ENCODE measurements at regions not wholly inside any gene's neighbourhood (a gene's known extent, or its start where the extent isn't known, plus 50 kb on each side); places are given as distances from the start of the nearest gene placed in this dataset.

DNA sequence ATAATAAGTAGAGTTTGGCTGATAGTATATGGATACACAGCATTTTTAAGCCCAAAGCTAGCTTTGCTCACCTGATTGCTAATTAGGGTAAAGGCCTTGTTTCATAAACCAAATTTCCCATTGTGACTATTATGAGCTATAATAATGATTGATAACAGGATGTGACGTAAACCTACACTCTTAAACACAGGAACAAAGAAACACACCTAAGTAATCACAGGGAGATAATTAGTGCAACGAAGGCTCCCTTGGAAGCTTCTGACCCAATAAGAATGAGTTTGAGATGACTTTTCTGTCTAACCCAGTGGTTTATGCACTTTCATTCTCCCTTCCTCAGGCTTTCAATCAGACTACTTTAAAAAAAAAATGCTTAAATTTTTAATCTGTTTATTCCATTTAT is 683.2 kb downstream of the SATB2 start:
- TF ChIP-seq EZH2 (IDR thresholded peaks at IDR 0.05; ENCODE audit: borderline replicate concordance, low read length) = no peak
- TF ChIP-seq, protein P1, sequence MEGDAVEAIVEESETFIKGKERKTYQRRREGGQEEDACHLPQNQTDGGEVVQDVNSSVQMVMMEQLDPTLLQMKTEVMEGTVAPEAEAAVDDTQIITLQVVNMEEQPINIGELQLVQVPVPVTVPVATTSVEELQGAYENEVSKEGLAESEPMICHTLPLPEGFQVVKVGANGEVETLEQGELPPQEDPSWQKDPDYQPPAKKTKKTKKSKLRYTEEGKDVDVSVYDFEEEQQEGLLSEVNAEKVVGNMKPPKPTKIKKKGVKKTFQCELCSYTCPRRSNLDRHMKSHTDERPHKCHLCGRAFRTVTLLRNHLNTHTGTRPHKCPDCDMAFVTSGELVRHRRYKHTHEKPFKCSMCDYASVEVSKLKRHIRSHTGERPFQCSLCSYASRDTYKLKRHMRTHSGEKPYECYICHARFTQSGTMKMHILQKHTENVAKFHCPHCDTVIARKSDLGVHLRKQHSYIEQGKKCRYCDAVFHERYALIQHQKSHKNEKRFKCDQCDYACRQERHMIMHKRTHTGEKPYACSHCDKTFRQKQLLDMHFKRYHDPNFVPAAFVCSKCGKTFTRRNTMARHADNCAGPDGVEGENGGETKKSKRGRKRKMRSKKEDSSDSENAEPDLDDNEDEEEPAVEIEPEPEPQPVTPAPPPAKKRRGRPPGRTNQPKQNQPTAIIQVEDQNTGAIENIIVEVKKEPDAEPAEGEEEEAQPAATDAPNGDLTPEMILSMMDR (IDR thresholded peaks at IDR 0.05; ENCODE audit: low read length) = no peak
- H3K4me3 ChIP-seq (ENCODE audit: low read depth, low read length, poor library complexity, severe bottlenecking) = no peak overlapping the region
- no peaks in the 10 kb centered on the region for H3K36me3 ChIP-seq (ENCODE audit: insufficient read depth, low read length)
- no peaks in the 10 kb centered on the region for H3K9me2 ChIP-seq (ENCODE audit: low read depth, low read length)
- no peak overlapping the region for H3K27ac ChIP-seq (ENCODE audit: low read depth, low read length, poor library complexity, severe bottlenecking)
- H3K79me2 ChIP-seq (ENCODE audit: insufficient read depth, low read length) = no peaks in the 10 kb centered on the region
- H3K9me3 ChIP-seq (ENCODE audit: low read length) = no peaks in the 10 kb centered on the region
- H3F3A ChIP-seq (ENCODE audit: insufficient read depth, low read length) = no peaks in the 10 kb centered on the region
- H2AFZ ChIP-seq (ENCODE audit: low read length) = no peak overlapping the region
- H3K4me1 ChIP-seq (ENCODE audit: insufficient read depth, low read length, severe bottlenecking) = no peaks in the 10 kb centered on the region
- H3K9ac ChIP-seq (ENCODE audit: low read length) = no peak overlapping the region
- no peak overlapping the region for H3K4me2 ChIP-seq (ENCODE audit: low read length)
- no peaks in the 10 kb centered on the region for H4K20me1 ChIP-seq (ENCODE audit: insufficient read depth, low read length)
- no peaks in the 10 kb centered on the region for H3K27me3 ChIP-seq (ENCODE audit: insufficient read depth, low read length)

DNA sequence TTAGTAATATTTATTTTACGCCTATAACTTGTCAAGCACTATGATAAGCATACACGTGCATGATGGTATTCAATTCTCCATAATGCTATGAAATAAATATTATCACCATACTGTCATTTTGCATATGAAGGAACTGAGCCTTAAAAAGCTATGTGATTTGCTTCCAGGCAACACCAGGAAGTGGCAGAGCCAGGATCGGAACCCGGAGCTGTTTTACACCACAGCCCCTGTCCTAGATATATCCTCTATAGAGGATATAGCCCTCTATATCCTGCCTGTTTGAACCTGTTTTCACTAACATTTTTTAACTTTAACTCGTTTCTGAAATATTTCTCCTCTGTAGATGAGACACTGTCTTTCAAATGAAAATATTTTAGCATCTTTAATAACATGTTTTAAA is 690.0 kb downstream of the SATB2 start:
- Histone ChIP-seq H3K9me3 (ENCODE audit: low read length) (no peaks in the 10 kb centered on the region), H3K4me2 (ENCODE audit: low read length) (no peak overlapping the region), H2AFZ (ENCODE audit: low read length) (no peak overlapping the region), H3K27ac (ENCODE audit: low read depth, low read length, poor library complexity, severe bottlenecking) (no peak overlapping the region), H3K79me2 (ENCODE audit: insufficient read depth, low read length) (no peaks in the 10 kb centered on the region), H3K9me2 (ENCODE audit: low read depth, low read length) (no peaks in the 10 kb centered on the region), H3K27me3 (ENCODE audit: insufficient read depth, low read length) (no peaks in the 10 kb centered on the region), H4K20me1 (ENCODE audit: insufficient read depth, low read length) (no peaks in the 10 kb centered on the region), H3K9ac (ENCODE audit: low read length) (no peak overlapping the region), H3K36me3 (ENCODE audit: insufficient read depth, low read length) (no peaks in the 10 kb centered on the region), H3F3A (ENCODE audit: insufficient read depth, low read length) (no peaks in the 10 kb centered on the region), H3K4me1 (ENCODE audit: insufficient read depth, low read length, severe bottlenecking) (no peaks in the 10 kb centered on the region), H3K4me3 (ENCODE audit: low read depth, low read length, poor library complexity, severe bottlenecking) (no peak overlapping the region)
- no peak for TF ChIP-seq EZH2 (IDR thresholded peaks at IDR 0.05; ENCODE audit: borderline replicate concordance, low read length)
- TF ChIP-seq, protein P1 (IDR thresholded peaks at IDR 0.05; ENCODE audit: low read length) = no peak

DNA sequence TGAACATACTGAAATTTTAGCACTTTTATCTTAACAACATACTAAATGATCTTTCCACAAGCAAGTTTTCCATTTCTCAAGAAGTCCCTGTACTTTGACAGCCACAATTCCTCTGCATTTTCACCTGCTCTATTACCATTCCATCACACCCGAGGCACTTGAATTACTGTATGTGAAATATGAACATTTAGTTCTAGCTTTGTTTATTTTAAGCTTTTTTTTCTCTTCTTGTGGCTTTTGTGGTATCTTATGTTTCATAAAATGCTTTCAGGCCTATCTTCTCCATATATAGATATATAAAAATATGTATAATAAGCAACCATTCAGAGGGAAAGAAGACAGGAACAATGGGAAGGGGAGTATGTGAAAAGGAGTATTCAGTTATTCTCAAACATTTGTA is 693.9 kb downstream of the SATB2 start:
- Histone ChIP-seq H3K9ac (ENCODE audit: low read length) (no peak overlapping the region), H3K79me2 (ENCODE audit: insufficient read depth, low read length) (no peaks in the 10 kb centered on the region), H3K9me3 (ENCODE audit: low read length) (no peaks in the 10 kb centered on the region), H2AFZ (ENCODE audit: low read length) (no peak overlapping the region), H3K4me1 (ENCODE audit: insufficient read depth, low read length, severe bottlenecking) (no peaks in the 10 kb centered on the region), H3K9me2 (ENCODE audit: low read depth, low read length) (no peaks in the 10 kb centered on the region), H3K27me3 (ENCODE audit: insufficient read depth, low read length) (no peaks in the 10 kb centered on the region), H3F3A (ENCODE audit: insufficient read depth, low read length) (no peaks in the 10 kb centered on the region), H3K36me3 (ENCODE audit: insufficient read depth, low read length) (no peaks in the 10 kb centered on the region), H4K20me1 (ENCODE audit: insufficient read depth, low read length) (no peaks in the 10 kb centered on the region), H3K27ac (ENCODE audit: low read depth, low read length, poor library complexity, severe bottlenecking) (no peak overlapping the region), H3K4me3 (ENCODE audit: low read depth, low read length, poor library complexity, severe bottlenecking) (no peak overlapping the region), H3K4me2 (ENCODE audit: low read length) (no peak overlapping the region)
- TF ChIP-seq EZH2 (IDR thresholded peaks at IDR 0.05; ENCODE audit: borderline replicate concordance, low read length) = no peak
- TF ChIP-seq, protein P1 (IDR thresholded peaks at IDR 0.05; ENCODE audit: low read length) = no peak

Measured in OCI-LY1 (cell line).